ENCODE measurements at regions not wholly inside any gene's neighbourhood (a gene's known extent, or its start where the extent isn't known, plus 50 kb on each side); places are given as distances from the start of the nearest gene placed in this dataset.
"Not testable (repeated sequence)": the region's sequence is repeated elsewhere in the genome, so short reads cannot be mapped to it uniquely, and the experiment has no call there.

DNA sequence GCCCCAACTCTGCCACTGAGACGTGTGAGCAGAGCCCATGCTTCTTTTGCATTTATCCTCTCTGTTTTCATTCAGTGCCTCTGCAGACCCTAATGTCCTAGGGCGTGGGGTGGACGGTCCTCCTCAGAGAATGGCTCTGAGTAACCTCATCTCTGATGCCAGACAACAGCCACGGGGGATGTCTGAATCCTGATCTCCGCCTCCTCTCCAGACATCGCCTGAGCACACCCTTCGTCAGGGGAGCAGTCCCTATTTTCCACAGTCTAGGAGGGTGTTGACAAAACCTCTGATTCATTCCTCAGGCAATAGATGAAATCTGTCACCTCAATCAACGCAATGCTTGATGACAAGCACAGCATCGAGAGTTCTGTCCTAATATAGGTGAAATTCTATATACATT lies 109.2 kb upstream of the DYRK2 start:
- H4K20me1 ChIP-seq = no peaks in the 10 kb centered on the region
- H3K9me3 ChIP-seq (replicated peaks in 1 of 11) = no peaks in the 10 kb centered on the region
- H3K27me3 ChIP-seq = no peaks in the 10 kb centered on the region
- TF ChIP-seq Cebpa-rat (IDR thresholded peaks at IDR 0.05) = no peak
- H3K4me3 ChIP-seq = no peak overlapping the region
- H3K9ac ChIP-seq = no peak overlapping the region
- H3K4me2 ChIP-seq = no peak overlapping the region
- H3K36me3 ChIP-seq = no peaks in the 10 kb centered on the region
- H3K27ac ChIP-seq = no peak overlapping the region
- H3K4me1 ChIP-seq = peaks cover 0 to 5% (median 0%) of the 10 kb centered on the region in 10 experiments; a peak in 1 of 20 replicates

- no peak for TF ChIP-seq Cebpa-rat (IDR thresholded peaks at IDR 0.05)
- H3K27me3 ChIP-seq = no peaks in the 10 kb centered on the region
- no peaks in the 10 kb centered on the region for H3K9me3 ChIP-seq (replicated peaks in 1 of 11)
- H3K4me3 ChIP-seq = no peak overlapping the region
- H3K4me2 ChIP-seq = no peak overlapping the region
- no peak overlapping the region for H3K27ac ChIP-seq
- no peaks in the 10 kb centered on the region for H4K20me1 ChIP-seq
- peaks cover 0 to 5% (median 0%) of the 10 kb centered on the region in 10 experiments; a peak in 1 of 20 replicates for H3K4me1 ChIP-seq
- no peaks in the 10 kb centered on the region for H3K36me3 ChIP-seq
- H3K9ac ChIP-seq = no peak overlapping the region
These were observed 108.6 kb upstream of the DYRK2 start for GRCh38 chr12:67539946-67540345.

GRCh38 chr12:67540920-67541624 lies 107.5 kb upstream of the DYRK2 start:
- Histone ChIP-seq H3K4me3 (no peak overlapping the region), H3K27me3 (no peaks in the 10 kb centered on the region), H3K27ac (no peak overlapping the region), H3K4me1 (no peaks in the 10 kb centered on the region), H3K9ac (no peak overlapping the region), H3K4me2 (no peak overlapping the region), H3K9me3 (replicated peaks in 1 of 11) (no peaks in the 10 kb centered on the region), H3K36me3 (no peaks in the 10 kb centered on the region), H4K20me1 (no peaks in the 10 kb centered on the region)
- TF ChIP-seq Cebpa-rat (IDR thresholded peaks at IDR 0.05) = no peak

DNA sequence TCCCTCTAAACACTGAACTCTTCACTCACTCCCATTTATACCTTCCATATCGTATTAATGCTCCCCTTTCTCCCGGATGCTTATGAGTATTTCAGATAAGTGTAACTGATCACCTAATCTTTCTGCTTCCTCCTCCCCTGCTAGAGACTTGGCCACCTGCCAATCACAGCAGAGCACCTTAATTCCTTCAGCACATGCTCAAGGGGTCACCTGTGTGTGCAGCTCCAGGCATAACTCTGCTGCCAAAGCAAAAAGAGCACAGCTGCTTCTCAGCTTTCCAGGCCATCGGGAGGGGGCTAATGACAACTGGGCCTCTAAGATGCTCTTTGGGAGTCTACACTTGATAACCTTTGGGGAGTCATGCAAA lies 106.9 kb upstream of the DYRK2 start:
- H3K36me3 ChIP-seq = no peaks in the 10 kb centered on the region
- TF ChIP-seq Cebpa-rat (IDR thresholded peaks at IDR 0.05) = no peak
- H3K27me3 ChIP-seq = no peaks in the 10 kb centered on the region
- H3K4me2 ChIP-seq = no peak overlapping the region
- H3K27ac ChIP-seq = no peak overlapping the region
- no peaks in the 10 kb centered on the region for H3K9me3 ChIP-seq (replicated peaks in 1 of 11)
- H3K4me3 ChIP-seq = no peak overlapping the region
- no peak overlapping the region for H3K9ac ChIP-seq
- no peaks in the 10 kb centered on the region for H3K4me1 ChIP-seq
- H4K20me1 ChIP-seq = no peaks in the 10 kb centered on the region

DNA sequence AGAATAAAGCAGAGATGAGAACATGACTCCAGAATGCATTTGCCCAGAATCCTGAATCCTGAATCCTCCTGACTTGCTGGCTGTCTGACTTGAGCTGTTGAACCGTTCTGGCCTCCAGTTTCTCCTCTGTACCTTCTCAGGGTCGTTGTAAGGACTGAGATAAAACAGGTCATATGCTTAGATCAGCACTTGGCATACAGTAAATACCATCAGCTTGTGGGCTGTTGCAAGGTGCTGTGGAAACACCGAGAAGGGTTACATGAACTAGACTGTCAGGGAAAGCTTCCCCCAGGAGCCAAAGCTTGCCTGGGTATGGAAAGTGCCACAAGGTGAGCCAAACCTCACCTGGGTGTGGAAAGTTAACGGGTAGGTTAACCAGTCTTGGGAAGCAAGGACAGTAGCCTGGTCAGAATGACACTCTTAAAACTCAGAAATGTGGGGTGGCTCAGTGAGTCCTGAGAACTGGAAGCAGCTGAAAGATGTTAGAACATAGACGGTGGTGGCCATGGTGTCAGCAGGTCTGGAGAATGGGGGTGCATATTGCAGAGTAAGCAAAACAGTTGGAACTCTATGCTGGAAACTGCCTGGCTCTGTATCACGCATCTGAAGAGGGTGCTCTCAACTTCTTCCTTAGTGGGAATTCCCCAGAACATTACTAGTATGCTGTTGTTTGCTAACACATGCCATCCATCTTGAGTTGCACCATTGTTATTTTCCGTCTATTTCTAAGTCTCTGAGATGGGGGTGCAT lies 105.3 kb upstream of the DYRK2 start:
- H3K9ac ChIP-seq = no peak overlapping the region
- TF ChIP-seq Cebpa-rat (IDR thresholded peaks at IDR 0.05) = no peak

GRCh38 chr12:67545298-67545697 lies 103.2 kb upstream of the DYRK2 start:
- Histone ChIP-seq H4K20me1 (no peaks in the 10 kb centered on the region), H3K27me3 (no peaks in the 10 kb centered on the region), H3K4me1 (no peaks in the 10 kb centered on the region), H3K4me3 (no peak overlapping the region), H3K9ac (no peak overlapping the region), H3K9me3 (replicated peaks in 1 of 11) (no peaks in the 10 kb centered on the region), H3K4me2 (no peak overlapping the region), H3K36me3 (no peaks in the 10 kb centered on the region), H3K27ac (no peak overlapping the region)
- TF ChIP-seq Cebpa-rat (IDR thresholded peaks at IDR 0.05) = no peak

More for the DNA sequence above, 105.3 kb upstream of the DYRK2 start:
- no peaks in the 10 kb centered on the region for H3K36me3 ChIP-seq
- no peaks in the 10 kb centered on the region for H4K20me1 ChIP-seq
- H3K4me1 ChIP-seq = no peaks in the 10 kb centered on the region
- H3K27me3 ChIP-seq = no peaks in the 10 kb centered on the region
- no peak overlapping the region for H3K27ac ChIP-seq
- no peak overlapping the region for H3K4me2 ChIP-seq
- no peaks in the 10 kb centered on the region for H3K9me3 ChIP-seq (replicated peaks in 1 of 11)
- H3K4me3 ChIP-seq = no peak overlapping the region

- Histone ChIP-seq H3K4me2 (no peak overlapping the region), H3K27ac (no peak overlapping the region), H3K36me3 (no peaks in the 10 kb centered on the region), H3K27me3 (no peaks in the 10 kb centered on the region), H3K9ac (no peak overlapping the region), H3K9me3 (replicated peaks in 1 of 11) (peaks cover 0 to 8% (median 6%) of the 10 kb centered on the region in 11 experiments; a peak in 11 of 22 replicates), H3K4me1 (no peaks in the 10 kb centered on the region), H4K20me1 (no peaks in the 10 kb centered on the region), H3K4me3 (no peak overlapping the region)
- TF ChIP-seq Cebpa-rat (IDR thresholded peaks at IDR 0.05) = no peak
These were observed 101.8 kb upstream of the DYRK2 start for GRCh38 chr12:67546746-67547145.

- not testable (repeated sequence) for H3K4me1 ChIP-seq, H3K4me3 ChIP-seq, H3K27ac ChIP-seq, H3K9ac ChIP-seq, H3K36me3 ChIP-seq, H4K20me1 ChIP-seq, H3K27me3 ChIP-seq
- Histone ChIP-seq H3K9me3 (replicated peaks in 1 of 11) (peaks cover 13 to 28% (median 22%) of the 10 kb centered on the region in 11 experiments; a peak in 21 of 22 replicates), H3K4me2 (peak overlapping the region in 2 of 11 experiments; percentile 20 to 24; a peak in 2 of 22 replicates)
These were observed 93.3 kb upstream of the DYRK2 start for GRCh38 chr12:67555075-67555717.

GRCh38 chr12:67558775-67559174 lies 89.8 kb upstream of the DYRK2 start:
- H3K4me3 ChIP-seq = no peak overlapping the region
- no peak overlapping the region for H3K27ac ChIP-seq
- no peak overlapping the region for H3K9ac ChIP-seq
- H3K27me3 ChIP-seq = no peaks in the 10 kb centered on the region
- H4K20me1 ChIP-seq = no peaks in the 10 kb centered on the region
- no peak overlapping the region for H3K4me2 ChIP-seq
- H3K36me3 ChIP-seq = no peaks in the 10 kb centered on the region; a peak in 1 of 22 replicates
- peaks cover 18 to 46% (median 29%) of the 10 kb centered on the region in 11 experiments; a peak in 21 of 22 replicates for H3K9me3 ChIP-seq (replicated peaks in 1 of 11)
- peaks cover 0 to 9% (median 0%) of the 10 kb centered on the region in 10 experiments; a peak in 1 of 20 replicates for H3K4me1 ChIP-seq
- no peak for TF ChIP-seq Cebpa-rat (IDR thresholded peaks at IDR 0.05)
